ENCODE measurements at regions not wholly inside any gene's neighbourhood (a gene's known extent, or its start where the extent isn't known, plus 50 kb on each side); places are given as distances from the start of the nearest gene placed in this dataset.

DNA sequence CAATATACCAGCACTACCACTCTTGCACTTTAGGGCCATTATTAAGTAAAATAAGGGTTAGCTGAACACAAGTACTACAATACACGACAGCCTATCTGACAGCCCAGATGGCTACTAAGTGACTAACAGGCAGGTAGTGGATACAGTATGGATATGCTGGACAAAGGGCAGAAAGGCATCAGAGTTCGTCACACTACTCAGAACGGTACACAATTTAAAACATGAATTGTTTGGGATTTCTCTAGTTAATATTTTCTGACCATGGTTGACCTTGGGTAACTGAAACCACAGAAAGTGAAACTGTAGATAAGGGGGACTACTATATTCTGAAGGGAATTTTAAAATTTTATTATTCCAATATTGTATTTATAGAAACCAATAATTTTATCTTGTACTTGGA lies 101.3 kb upstream of the SKAP2 start:
- TF ChIP-seq, protein P1, sequence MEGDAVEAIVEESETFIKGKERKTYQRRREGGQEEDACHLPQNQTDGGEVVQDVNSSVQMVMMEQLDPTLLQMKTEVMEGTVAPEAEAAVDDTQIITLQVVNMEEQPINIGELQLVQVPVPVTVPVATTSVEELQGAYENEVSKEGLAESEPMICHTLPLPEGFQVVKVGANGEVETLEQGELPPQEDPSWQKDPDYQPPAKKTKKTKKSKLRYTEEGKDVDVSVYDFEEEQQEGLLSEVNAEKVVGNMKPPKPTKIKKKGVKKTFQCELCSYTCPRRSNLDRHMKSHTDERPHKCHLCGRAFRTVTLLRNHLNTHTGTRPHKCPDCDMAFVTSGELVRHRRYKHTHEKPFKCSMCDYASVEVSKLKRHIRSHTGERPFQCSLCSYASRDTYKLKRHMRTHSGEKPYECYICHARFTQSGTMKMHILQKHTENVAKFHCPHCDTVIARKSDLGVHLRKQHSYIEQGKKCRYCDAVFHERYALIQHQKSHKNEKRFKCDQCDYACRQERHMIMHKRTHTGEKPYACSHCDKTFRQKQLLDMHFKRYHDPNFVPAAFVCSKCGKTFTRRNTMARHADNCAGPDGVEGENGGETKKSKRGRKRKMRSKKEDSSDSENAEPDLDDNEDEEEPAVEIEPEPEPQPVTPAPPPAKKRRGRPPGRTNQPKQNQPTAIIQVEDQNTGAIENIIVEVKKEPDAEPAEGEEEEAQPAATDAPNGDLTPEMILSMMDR (IDR thresholded peaks at IDR 0.05 in 4 of 5, conservative IDR thresholded peaks at IDR 0.05 in 1 of 5) = no peak
- no peak for TF ChIP-seq POLR2A (IDR thresholded peaks at IDR 0.05)
